ENCODE measurements at regions not wholly inside any gene's neighbourhood (a gene's known extent, or its start where the extent isn't known, plus 50 kb on each side); places are given as distances from the start of the nearest gene placed in this dataset.

GRCh38 chr4:119851649-119852048 lies 215.0 kb downstream of the MAD2L1 start:
- no peak for DNase-seq (ENCODE audit: low read depth)
- in situ Hi-C loops (cut with HindIII; ENCODE audit: low pct_unique_long_range_greater_than_20kb, low sequenced_read_pairs) = no loop called here

DNA sequence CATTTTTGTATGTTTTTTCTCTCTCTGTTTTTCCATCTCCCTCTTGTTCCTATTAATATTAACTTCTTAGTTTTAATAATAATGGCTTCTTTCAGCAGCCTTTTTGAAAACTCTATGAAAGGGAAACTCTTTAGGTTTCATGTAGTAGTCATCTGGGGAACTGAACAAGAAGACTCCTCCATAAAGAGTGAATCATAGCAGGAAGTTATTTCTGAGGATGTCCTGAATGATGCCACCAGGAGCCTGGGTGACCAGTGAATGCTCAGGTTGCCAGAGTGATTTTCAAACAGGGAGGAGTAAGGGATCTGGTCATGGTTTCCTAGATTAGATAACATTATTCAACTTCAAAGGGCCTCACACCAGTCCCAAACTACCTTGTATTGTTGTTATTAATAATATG lies 212.8 kb upstream of the PDE5A start:
- DNase-seq (ENCODE audit: low read depth) = no peak
- in situ Hi-C loops (cut with HindIII; ENCODE audit: low pct_unique_long_range_greater_than_20kb, low sequenced_read_pairs) = no loop called here

- in situ Hi-C loops (cut with HindIII; ENCODE audit: low pct_unique_long_range_greater_than_20kb, low sequenced_read_pairs) = no loop called here
- DNase-seq (ENCODE audit: low read depth) = no peak
Measured at GRCh38 chr4:119835613-119835910, 207.0 kb upstream of the PDE5A start.

DNA sequence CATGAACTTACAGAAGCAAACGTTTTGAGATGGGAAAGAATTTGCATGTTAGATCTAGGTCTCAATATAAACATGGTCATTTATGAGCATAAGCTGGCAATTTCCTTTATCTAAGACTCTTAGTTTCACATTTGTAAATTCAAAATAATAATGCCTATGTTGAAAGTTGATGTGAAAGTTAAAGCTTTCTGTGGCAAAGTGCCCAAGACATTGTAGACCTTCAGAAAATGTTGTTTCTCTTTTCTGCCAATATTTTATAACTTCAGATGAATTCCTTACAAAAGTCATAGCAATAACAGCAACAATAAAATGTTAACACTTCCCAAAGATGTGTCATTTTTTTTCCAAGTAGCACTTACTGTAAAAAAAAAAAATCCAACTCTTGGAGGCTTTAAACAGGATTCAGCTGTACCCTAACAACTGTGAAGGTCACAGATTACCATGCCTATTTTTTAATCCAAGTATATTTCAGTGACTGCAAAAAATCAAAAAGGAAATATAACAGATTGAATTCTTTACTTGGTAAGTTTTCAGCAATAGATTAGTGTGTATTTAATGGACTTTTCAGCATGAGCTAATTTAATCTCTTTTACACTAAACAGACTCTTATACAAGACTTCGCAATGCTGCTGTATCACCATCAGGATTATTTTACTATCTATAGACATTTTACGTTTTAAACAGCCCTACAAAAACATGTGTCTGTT lies 206.5 kb upstream of the PDE5A start:
- in situ Hi-C loops (cut with HindIII; ENCODE audit: low pct_unique_long_range_greater_than_20kb, low sequenced_read_pairs) = no loop called here

DNA sequence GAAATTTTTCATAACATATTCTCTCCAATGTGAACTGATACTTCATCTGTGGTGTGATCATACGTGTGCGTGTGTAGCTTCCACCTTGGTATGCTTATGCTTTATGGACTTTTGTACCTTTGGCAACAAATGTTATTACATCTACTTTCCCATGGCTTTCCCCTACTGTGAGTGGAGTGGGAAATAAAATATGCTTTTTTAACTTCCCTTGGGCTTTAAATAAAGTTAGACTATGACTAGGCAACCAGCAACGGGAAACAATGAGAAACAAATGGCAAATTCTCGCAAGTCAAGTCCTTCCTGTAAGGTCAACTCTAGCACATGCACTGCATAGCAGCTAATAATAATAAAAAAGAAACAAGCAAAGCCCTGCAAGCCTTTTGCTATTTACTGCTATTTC lies 205.0 kb upstream of the PDE5A start:
- no peak for DNase-seq (ENCODE audit: low read depth)
- in situ Hi-C loops (cut with HindIII; ENCODE audit: low pct_unique_long_range_greater_than_20kb, low sequenced_read_pairs) = no loop called here

More for the DNA sequence above, 206.5 kb upstream of the PDE5A start:
- DNase-seq (ENCODE audit: low read depth) = no peak

- in situ Hi-C loops (cut with HindIII; ENCODE audit: low pct_unique_long_range_greater_than_20kb, low sequenced_read_pairs) = no loop called here
- DNase-seq (ENCODE audit: low read depth) = no peak
Measured at GRCh38 chr4:119832776-119833175, 204.2 kb upstream of the PDE5A start.

DNA sequence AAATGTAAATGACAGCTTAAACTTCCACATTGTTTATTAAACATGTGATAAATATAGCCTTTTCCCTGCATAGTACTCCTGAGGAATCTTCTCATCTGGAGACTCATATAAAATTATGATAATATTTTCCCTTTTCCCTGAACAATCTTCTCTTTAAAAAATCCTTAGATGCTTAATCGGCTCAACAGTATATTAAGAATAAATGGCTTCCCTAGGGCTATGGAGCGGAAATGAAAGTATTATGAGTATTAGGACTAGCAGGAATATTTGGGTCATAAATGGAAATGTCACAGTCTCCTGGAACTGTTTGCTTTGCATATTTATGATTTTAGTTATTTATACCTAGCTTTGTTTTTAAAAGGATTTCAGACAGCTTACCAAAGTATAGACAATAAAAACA lies 200.7 kb upstream of the PDE5A start:
- DNase-seq (ENCODE audit: low read depth) = no peak

DNA sequence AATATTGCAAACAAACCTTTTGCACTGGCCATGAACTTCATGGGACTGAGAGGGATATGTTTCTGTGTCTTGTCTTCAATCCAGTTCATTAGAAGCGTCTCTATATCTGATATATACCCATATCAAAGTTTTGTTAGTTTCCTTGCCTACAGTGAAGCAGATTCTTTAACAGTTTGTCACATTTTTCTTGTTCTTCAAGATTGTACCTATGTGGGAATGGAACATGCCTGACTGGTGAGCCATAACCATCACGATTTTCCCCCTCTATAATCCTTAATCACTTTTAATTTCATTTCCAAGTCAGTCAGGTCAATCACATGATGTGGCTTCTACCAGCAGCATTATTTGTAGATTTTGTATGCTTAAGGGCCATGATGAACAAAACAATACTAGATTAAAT lies 197.1 kb upstream of the PDE5A start:
- in situ Hi-C loops (cut with HindIII; ENCODE audit: low pct_unique_long_range_greater_than_20kb, low sequenced_read_pairs) = no loop called here
- no peak for DNase-seq (ENCODE audit: low read depth)

More for the DNA sequence above, 200.7 kb upstream of the PDE5A start:
- in situ Hi-C loops (cut with HindIII; ENCODE audit: low pct_unique_long_range_greater_than_20kb, low sequenced_read_pairs) = no loop called here

- DNase-seq (ENCODE audit: low read depth) = no peak
- in situ Hi-C loops (cut with HindIII; ENCODE audit: low pct_unique_long_range_greater_than_20kb, low sequenced_read_pairs) = no loop called here
Measured at GRCh38 chr4:119823891-119824290, 195.3 kb upstream of the PDE5A start.

- no peak for DNase-seq (ENCODE audit: low read depth)
Measured at GRCh38 chr4:119823045-119823444, 194.4 kb upstream of the PDE5A start.

GRCh38 chr4:119816473-119816872 lies 187.9 kb upstream of the PDE5A start:
- DNase-seq (ENCODE audit: low read depth) = no peak
- in situ Hi-C loops (cut with HindIII; ENCODE audit: low pct_unique_long_range_greater_than_20kb, low sequenced_read_pairs) = no loop called here

More at GRCh38 chr4:119823045-119823444, 194.4 kb upstream of the PDE5A start:
- in situ Hi-C loops (cut with HindIII; ENCODE audit: low pct_unique_long_range_greater_than_20kb, low sequenced_read_pairs) = no loop called here

- in situ Hi-C loops (cut with HindIII; ENCODE audit: low pct_unique_long_range_greater_than_20kb, low sequenced_read_pairs) = no loop called here
Measured at GRCh38 chr4:119810001-119810400, 181.4 kb upstream of the PDE5A start.

DNA sequence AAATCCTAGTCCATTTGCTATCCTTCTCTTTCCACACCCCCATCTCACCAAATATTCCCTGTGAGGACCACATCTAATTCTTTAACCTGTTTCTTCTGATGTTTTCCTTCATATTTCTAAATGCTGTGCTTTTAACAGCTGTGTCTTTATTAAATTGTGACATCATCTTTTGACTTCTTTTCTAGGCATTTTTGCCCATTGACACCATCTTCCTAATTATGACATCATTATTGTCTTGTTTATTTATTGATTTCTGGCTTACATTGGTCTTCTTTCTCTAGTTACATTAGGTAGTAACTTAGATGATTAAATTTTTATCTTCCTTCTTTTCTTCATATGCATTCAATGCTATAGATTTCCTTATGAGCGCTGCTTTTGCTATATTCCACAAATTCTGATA lies 175.8 kb upstream of the PDE5A start:
- DNase-seq (ENCODE audit: low read depth) = no peak
- in situ Hi-C loops (cut with HindIII; ENCODE audit: low pct_unique_long_range_greater_than_20kb, low sequenced_read_pairs) = no loop called here

More at GRCh38 chr4:119810001-119810400, 181.4 kb upstream of the PDE5A start:
- DNase-seq (ENCODE audit: low read depth) = no peak

- in situ Hi-C loops (cut with HindIII; ENCODE audit: low pct_unique_long_range_greater_than_20kb, low sequenced_read_pairs) = no loop called here
- no peak for DNase-seq (ENCODE audit: low read depth)
Measured at GRCh38 chr4:119797238-119797894, 168.8 kb upstream of the PDE5A start.

DNA sequence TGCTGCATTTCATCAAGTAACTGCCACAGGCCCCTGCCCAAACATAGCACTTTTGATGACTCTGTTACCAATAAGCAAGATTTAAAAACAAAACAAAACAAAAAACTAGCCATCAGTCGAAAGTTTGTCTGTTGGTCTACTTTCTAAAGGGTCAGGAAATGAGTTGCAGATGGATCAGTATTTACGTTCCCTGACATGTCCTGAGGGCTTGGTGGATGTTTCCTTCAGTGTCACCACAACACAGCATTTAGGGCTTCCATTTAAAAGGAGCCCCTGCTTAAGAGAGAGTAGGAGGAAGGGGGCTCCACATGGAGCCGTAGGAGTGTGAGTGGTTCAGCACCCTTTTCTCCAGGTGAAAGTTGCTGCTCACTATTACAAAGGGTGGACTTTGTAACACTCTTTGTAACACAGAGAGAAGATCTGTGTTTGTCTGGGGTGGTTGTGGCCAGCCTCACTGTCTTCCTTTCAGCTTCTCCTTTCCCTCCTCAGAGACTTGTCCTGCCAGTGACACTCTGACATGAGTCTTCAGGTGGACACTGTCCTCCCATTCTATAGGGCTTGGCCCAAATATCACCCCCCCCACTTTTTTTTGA lies 167.5 kb upstream of the PDE5A start:
- no peak for DNase-seq (ENCODE audit: low read depth)
- in situ Hi-C loops (cut with HindIII; ENCODE audit: low pct_unique_long_range_greater_than_20kb, low sequenced_read_pairs) = no loop called here

DNA sequence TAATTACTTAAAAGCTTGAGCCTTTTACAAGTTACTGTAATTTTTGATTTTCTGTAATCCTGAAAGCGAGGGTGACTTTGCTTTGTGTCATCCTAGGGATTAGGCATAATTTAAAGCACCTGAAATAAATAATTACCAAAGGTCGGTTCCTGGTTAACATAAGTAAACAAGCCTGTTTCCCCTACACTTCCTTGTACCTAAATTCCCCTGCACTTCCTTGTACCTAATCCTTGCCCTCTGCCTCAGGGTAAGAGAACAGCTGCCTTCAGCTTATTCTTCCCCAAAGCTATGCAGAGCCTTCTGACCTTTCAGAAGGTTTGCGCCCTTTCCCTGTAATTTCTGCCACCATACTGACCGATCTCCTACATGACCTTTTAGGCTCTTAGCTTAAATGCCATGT lies 166.1 kb upstream of the PDE5A start:
- DNase-seq (ENCODE audit: low read depth) = no peak
- in situ Hi-C loops (cut with HindIII; ENCODE audit: low pct_unique_long_range_greater_than_20kb, low sequenced_read_pairs) = no loop called here

DNA sequence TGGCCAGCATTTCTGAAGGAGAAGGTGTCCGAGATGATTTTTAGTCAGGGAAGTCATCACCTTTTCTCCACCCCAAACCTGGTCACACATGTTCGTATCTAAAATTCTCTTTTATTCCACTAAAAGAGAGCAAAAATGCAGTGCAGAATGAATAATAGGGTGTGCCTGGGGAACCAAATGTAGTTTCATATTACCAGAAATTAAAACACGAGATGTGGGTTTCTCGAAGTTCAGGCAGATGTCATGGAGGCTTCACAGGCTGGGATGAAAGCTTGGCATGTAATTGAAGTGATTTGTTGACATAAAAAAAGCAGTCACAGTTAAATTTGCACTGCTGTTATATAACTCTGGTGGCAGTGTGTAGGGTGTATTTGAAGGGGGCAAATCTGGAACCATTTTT lies 165.5 kb upstream of the PDE5A start:
- in situ Hi-C loops (cut with HindIII; ENCODE audit: low pct_unique_long_range_greater_than_20kb, low sequenced_read_pairs) = no loop called here

DNA sequence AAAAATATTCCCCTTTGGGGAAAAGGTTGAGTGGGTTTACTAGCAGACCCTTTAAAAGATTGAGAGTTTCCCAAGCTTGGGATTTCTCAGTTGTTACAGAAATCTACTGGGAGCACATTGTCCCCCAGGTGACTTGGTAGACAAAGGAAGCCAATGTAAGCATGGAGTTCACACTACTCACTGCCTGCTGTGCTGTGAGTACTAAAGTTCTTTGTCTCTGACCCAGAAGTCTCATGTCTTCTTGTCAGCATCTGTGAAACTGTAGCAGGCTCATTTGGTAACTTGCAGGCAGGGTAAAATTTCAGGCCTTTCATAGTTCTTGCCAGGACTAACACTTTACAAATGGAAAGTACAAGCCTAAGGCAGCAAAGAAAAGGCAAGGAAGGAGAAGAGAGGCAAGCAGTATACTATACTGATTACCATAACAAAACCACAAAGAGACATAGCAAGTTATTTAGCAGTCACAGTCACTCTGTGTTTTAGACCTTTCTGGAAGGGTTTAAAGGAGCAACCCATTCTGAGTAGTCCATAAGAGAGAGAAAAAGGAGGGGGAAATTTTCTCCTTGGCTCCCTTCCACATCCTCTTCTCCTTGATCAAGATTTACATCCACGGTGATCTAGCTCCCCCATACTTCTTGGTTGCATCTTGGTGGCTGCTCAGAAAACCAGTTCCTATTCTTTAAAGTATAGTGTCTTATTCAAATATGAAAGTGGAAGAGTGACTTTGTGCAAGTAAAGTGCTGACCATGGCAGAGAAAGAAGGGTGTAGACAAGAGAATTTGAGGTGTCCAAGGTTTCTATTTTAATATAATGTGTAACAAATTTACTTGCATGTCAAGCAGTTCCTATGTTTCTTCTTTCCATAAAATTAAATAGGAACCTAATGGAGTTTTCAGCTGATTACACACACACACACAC lies 160.0 kb upstream of the PDE5A start:
- in situ Hi-C loops (cut with HindIII; ENCODE audit: low pct_unique_long_range_greater_than_20kb, low sequenced_read_pairs) = no loop called here
- DNase-seq (ENCODE audit: low read depth) = no peak

More for the DNA sequence above, 165.5 kb upstream of the PDE5A start:
- DNase-seq (ENCODE audit: low read depth) = no peak

DNA sequence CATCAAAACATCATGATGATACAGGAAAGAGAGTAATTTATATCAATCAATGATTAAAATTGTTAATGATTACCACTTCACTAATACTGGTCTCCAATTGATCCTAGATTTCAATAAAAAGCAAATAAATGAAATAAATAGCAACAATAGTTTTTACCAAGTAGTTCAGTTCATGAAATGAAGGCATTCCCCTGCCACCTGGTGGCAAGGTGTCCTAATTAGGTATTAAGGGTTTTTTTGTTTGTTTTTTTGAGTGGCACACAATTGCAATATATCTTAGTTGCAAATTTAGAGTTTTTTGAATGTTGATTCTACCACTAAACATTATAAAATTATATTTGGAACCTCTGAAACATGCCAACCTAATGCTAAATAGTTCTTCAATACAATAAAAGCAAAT lies 157.4 kb upstream of the PDE5A start:
- in situ Hi-C loops (cut with HindIII; ENCODE audit: low pct_unique_long_range_greater_than_20kb, low sequenced_read_pairs) = no loop called here
- DNase-seq (ENCODE audit: low read depth) = no peak
